Vagina (tissue), 2 donors: ENCODE measurements at regions not wholly inside any gene's neighbourhood (a gene's known extent, or its start where the extent isn't known, plus 50 kb on each side); places are given as distances from the start of the nearest gene placed in this dataset.

Experiments
- POLR2A ChIP-seq, 2 donors: fragments of 450-650 bp; IDR thresholded peaks; one replicate each; pipeline ENCODE4 v1.6.1; 2017; ENCODE audit warnings: antibody characterized with exemption in 2 of 2, mild to moderate bottlenecking in 2 of 2, moderate library complexity in 2 of 2
- POLR2AphosphoS5 ChIP-seq, 2 donors: sonication (generic); formaldehyde crosslinking; IDR thresholded peaks; one replicate each; pipeline ENCODE4 v1.9.0; 2017; ENCODE audit warnings: antibody characterized with exemption in 2 of 2, mild to moderate bottlenecking in 2 of 2, low read depth in 1 of 2; ENCODE audit not compliant: insufficient read depth in 1 of 2
- TF ChIP-seq, protein P1 (sequence below), 3 experiments: fragments of 450-650 bp in 2 of 3; fragments of 200-600 bp in 1 of 3; sonication (generic) in 1 of 3; IDR thresholded peaks; one replicate each; pipeline ENCODE4 v1.5.1; 2017 to 2019; ENCODE audit warnings: antibody characterized with exemption in 3 of 3, mild to moderate bottlenecking in 2 of 3, moderate library complexity in 2 of 3

DNA sequence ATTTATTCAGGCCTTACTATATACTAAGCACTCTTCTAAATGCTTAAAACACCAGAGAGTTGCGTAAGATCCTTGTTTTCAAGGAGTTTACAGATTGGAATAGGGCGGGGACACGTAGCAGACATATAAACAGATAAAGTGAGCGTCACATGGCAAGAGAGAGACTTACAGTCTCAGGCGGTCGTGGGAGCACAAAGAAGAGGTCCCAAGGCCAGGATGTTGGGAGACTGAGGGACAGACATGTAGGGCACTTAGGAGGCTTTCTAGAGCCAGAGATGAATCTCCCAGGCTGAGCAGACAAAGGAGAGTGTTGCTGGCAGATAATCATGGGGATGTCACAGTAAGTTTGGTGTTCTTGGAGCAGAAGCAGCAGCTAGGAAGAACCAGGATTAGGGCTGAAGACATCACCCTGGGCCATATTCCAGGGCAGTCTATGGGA lies 119.1 kb upstream of the ANKFN1 start:
- TF ChIP-seq, protein P1, sequence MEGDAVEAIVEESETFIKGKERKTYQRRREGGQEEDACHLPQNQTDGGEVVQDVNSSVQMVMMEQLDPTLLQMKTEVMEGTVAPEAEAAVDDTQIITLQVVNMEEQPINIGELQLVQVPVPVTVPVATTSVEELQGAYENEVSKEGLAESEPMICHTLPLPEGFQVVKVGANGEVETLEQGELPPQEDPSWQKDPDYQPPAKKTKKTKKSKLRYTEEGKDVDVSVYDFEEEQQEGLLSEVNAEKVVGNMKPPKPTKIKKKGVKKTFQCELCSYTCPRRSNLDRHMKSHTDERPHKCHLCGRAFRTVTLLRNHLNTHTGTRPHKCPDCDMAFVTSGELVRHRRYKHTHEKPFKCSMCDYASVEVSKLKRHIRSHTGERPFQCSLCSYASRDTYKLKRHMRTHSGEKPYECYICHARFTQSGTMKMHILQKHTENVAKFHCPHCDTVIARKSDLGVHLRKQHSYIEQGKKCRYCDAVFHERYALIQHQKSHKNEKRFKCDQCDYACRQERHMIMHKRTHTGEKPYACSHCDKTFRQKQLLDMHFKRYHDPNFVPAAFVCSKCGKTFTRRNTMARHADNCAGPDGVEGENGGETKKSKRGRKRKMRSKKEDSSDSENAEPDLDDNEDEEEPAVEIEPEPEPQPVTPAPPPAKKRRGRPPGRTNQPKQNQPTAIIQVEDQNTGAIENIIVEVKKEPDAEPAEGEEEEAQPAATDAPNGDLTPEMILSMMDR (IDR thresholded peaks at IDR 0.05): no peak
- TF ChIP-seq POLR2A (IDR thresholded peaks at IDR 0.05) (no peak), POLR2AphosphoS5 (IDR thresholded peaks at IDR 0.05; ENCODE audit: insufficient read depth in 1 of 2, low read depth in 1 of 2) (no peak)
